ENCODE measurements at regions not wholly inside any gene's neighbourhood (a gene's known extent, or its start where the extent isn't known, plus 50 kb on each side); places are given as distances from the start of the nearest gene placed in this dataset.

- no peak for TF ChIP-seq CTCF (conservative IDR thresholded peaks at IDR 0.05; ENCODE audit: low read length)
- no peak overlapping the region for H3K4me3 ChIP-seq (ENCODE audit: low read length)
- peak; percentile 18 for DNase-seq (ENCODE audit: low read depth)
Observed at GRCh38 chr18:60146220-60146960, 226.2 kb downstream of the MC4R start.

- no peak for DNase-seq (ENCODE audit: low read depth)
- H3K4me3 ChIP-seq (ENCODE audit: low read length) = no peak overlapping the region
- no peak for TF ChIP-seq CTCF (conservative IDR thresholded peaks at IDR 0.05; ENCODE audit: low read length)
Observed at GRCh38 chr18:60145776-60146175, 226.8 kb downstream of the MC4R start.

- no peak for DNase-seq (ENCODE audit: low read depth)
- TF ChIP-seq CTCF (conservative IDR thresholded peaks at IDR 0.05; ENCODE audit: low read length) = no peak
- H3K4me3 ChIP-seq (ENCODE audit: low read length) = no peak overlapping the region
Observed at GRCh38 chr18:60134806-60135205, 235.0 kb downstream of the PMAIP1 start.

GRCh38 chr18:60130284-60130683 lies 230.5 kb downstream of the PMAIP1 start:
- no peak for TF ChIP-seq CTCF (conservative IDR thresholded peaks at IDR 0.05; ENCODE audit: low read length)
- H3K4me3 ChIP-seq (ENCODE audit: low read length) = no peak overlapping the region
- DNase-seq (ENCODE audit: low read depth) = no peak

GRCh38 chr18:60123031-60123430 lies 223.2 kb downstream of the PMAIP1 start:
- no peak for TF ChIP-seq CTCF (conservative IDR thresholded peaks at IDR 0.05; ENCODE audit: low read length)
- DNase-seq (ENCODE audit: low read depth) = no peak

GRCh38 chr18:60122339-60122738 lies 222.5 kb downstream of the PMAIP1 start:
- no peak for TF ChIP-seq CTCF (conservative IDR thresholded peaks at IDR 0.05; ENCODE audit: low read length)
- no peak overlapping the region for H3K4me3 ChIP-seq (ENCODE audit: low read length)
- no peak for DNase-seq (ENCODE audit: low read depth)

More at GRCh38 chr18:60123031-60123430, 223.2 kb downstream of the PMAIP1 start:
- no peak overlapping the region for H3K4me3 ChIP-seq (ENCODE audit: low read length)

- H3K4me3 ChIP-seq (ENCODE audit: low read length) = no peak overlapping the region
- DNase-seq (ENCODE audit: low read depth) = no peak
- no peak for TF ChIP-seq CTCF (conservative IDR thresholded peaks at IDR 0.05; ENCODE audit: low read length)
Observed at GRCh38 chr18:60120231-60120750, 220.5 kb downstream of the PMAIP1 start.

All from AG10803 (cell line).